BLaER1 treated with 17β-estradiol and CSF1 and Interleukin-3, amounts not matched to agents 10 nM and 100 nM (cell line): ENCODE measurements at regions not wholly inside any gene's neighbourhood (a gene's known extent, or its start where the extent isn't known, plus 50 kb on each side); places are given as distances from the start of the nearest gene placed in this dataset.
"Not testable (repeated sequence)": the region's sequence is repeated elsewhere in the genome, so short reads cannot be mapped to it uniquely, and the experiment has no call there.

Experiments
- H3K27ac ChIP-seq, 11 experiments: shearing (Covaris generic); formaldehyde crosslinking; 2 replicates each; pipeline ENCODE4 v1.8.1; 2022
- H3K27me3 ChIP-seq, 11 experiments: shearing (Covaris generic); formaldehyde crosslinking; 2 replicates each; pipeline ENCODE4 v1.8.1; 2022
- H3K36me3 ChIP-seq, 11 experiments: shearing (Covaris generic); formaldehyde crosslinking; 2 replicates each; pipeline ENCODE4 v1.8.1; 2022
- H3K4me1 ChIP-seq, 10 experiments: shearing (Covaris generic); formaldehyde crosslinking; 2 replicates each; pipeline ENCODE4 v1.8.1; 2022
- H3K4me2 ChIP-seq, 11 experiments: shearing (Covaris generic); formaldehyde crosslinking; 2 replicates each; pipeline ENCODE4 v1.8.1; 2022
- H3K4me3 ChIP-seq, 10 experiments: shearing (Covaris generic); formaldehyde crosslinking; 2 replicates each; pipeline ENCODE4 v1.8.1; 2022
- H3K9ac ChIP-seq, 11 experiments: shearing (Covaris generic); formaldehyde crosslinking; 2 replicates each; pipeline ENCODE4 v1.8.1; 2022
- H3K9me3 ChIP-seq, 11 experiments: shearing (Covaris generic); formaldehyde crosslinking; replicated peaks in 1 of 11; 2 replicates each; pipeline ENCODE4 v1.8.1; 2022
- H4K20me1 ChIP-seq, 11 experiments: shearing (Covaris generic); formaldehyde crosslinking; 2 replicates each; pipeline ENCODE4 v1.8.1; 2022
- Cebpa-rat ChIP-seq, 11 experiments: shearing (Covaris generic); IDR thresholded peaks; 2 replicates each; pipeline ENCODE4 v1.8.1; 2022

GRCh38 chr12:124083708-124084107, 110.7 kb downstream of the ZNF664 start:
- no peak overlapping the region; a peak in 1 of 22 replicates for H3K4me2 ChIP-seq
- H3K4me1 ChIP-seq, result peaks cover 0 to 20% (median 11%) of the 10 kb centered on the region in 10 experiments; a peak in 10 of 20 replicates
- H3K9me3 ChIP-seq, result no peaks in the 10 kb centered on the region; a peak in 1 of 22 replicates
- no peaks in the 10 kb centered on the region for H3K27me3 ChIP-seq
- H3K4me3 ChIP-seq, result no peak overlapping the region
- no peaks in the 10 kb centered on the region for H3K36me3 ChIP-seq
- no peak overlapping the region for H3K9ac ChIP-seq
- H3K27ac ChIP-seq, result no peak overlapping the region
- H4K20me1 ChIP-seq, result no peaks in the 10 kb centered on the region
- TF ChIP-seq Cebpa-rat (IDR thresholded peaks at IDR 0.05), result no peak

- Histone ChIP-seq H3K4me1 (peaks cover 0 to 20% (median 11%) of the 10 kb centered on the region in 10 experiments; a peak in 10 of 20 replicates), H3K4me2 (peak overlapping the region in 7 of 11 experiments; percentile 2 to 48 (median 26); a peak in 9 of 22 replicates), H3K9ac (no peak overlapping the region), H4K20me1 (no peaks in the 10 kb centered on the region), H3K36me3 (no peaks in the 10 kb centered on the region), H3K9me3 (no peaks in the 10 kb centered on the region; a peak in 1 of 22 replicates), H3K4me3 (no peak overlapping the region), H3K27me3 (no peaks in the 10 kb centered on the region), H3K27ac (no peak overlapping the region)
- no peak for TF ChIP-seq Cebpa-rat (IDR thresholded peaks at IDR 0.05)
Measured at GRCh38 chr12:124085419-124086296, 112.6 kb downstream of the ZNF664 start.

GRCh38 chr12:124086299-124086898, 113.4 kb downstream of the ZNF664 start:
- peaks cover 0 to 20% (median 11%) of the 10 kb centered on the region in 10 experiments; a peak in 10 of 20 replicates for H3K4me1 ChIP-seq
- H3K4me2 ChIP-seq, result no peak overlapping the region
- no peaks in the 10 kb centered on the region for H4K20me1 ChIP-seq
- H3K4me3 ChIP-seq, result no peak overlapping the region
- H3K27ac ChIP-seq, result no peak overlapping the region
- no peaks in the 10 kb centered on the region for H3K27me3 ChIP-seq
- no peak for TF ChIP-seq Cebpa-rat (IDR thresholded peaks at IDR 0.05)
- H3K9ac ChIP-seq, result no peak overlapping the region
- H3K9me3 ChIP-seq, result no peaks in the 10 kb centered on the region; a peak in 1 of 22 replicates
- H3K36me3 ChIP-seq, result no peaks in the 10 kb centered on the region

- peaks cover 0 to 6% (median 0%) of the 10 kb centered on the region in 11 experiments; a peak in 2 of 22 replicates for H3K9me3 ChIP-seq
Measured at GRCh38 chr12:124087266-124088051, 114.4 kb downstream of the ZNF664 start.

GRCh38 chr12:124088217-124088907, 115.3 kb downstream of the ZNF664 start:
- Histone ChIP-seq H3K9ac (no peak overlapping the region), H3K27me3 (no peaks in the 10 kb centered on the region), H3K4me1 (peaks cover 0 to 15% (median 11%) of the 10 kb centered on the region in 10 experiments; a peak in 10 of 20 replicates), H3K27ac (no peak overlapping the region), H3K4me3 (no peak overlapping the region), H4K20me1 (no peaks in the 10 kb centered on the region), H3K9me3 (peaks cover 0 to 6% (median 0%) of the 10 kb centered on the region in 11 experiments; a peak in 3 of 22 replicates), H3K36me3 (no peaks in the 10 kb centered on the region), H3K4me2 (no peak overlapping the region)
- no peak for TF ChIP-seq Cebpa-rat (IDR thresholded peaks at IDR 0.05)

More at GRCh38 chr12:124087266-124088051, 114.4 kb downstream of the ZNF664 start:
- Histone ChIP-seq H3K36me3 (no peaks in the 10 kb centered on the region), H3K4me1 (peaks cover 0 to 20% (median 11%) of the 10 kb centered on the region in 10 experiments; a peak in 10 of 20 replicates), H3K4me3 (no peak overlapping the region), H4K20me1 (no peaks in the 10 kb centered on the region), H3K27me3 (no peaks in the 10 kb centered on the region), H3K9ac (no peak overlapping the region), H3K4me2 (no peak overlapping the region), H3K27ac (no peak overlapping the region)
- TF ChIP-seq Cebpa-rat (IDR thresholded peaks at IDR 0.05), result no peak

- H3K27ac ChIP-seq, H3K9me3 ChIP-seq, H3K9ac ChIP-seq, H3K27me3 ChIP-seq, H4K20me1 ChIP-seq, H3K36me3 ChIP-seq, H3K4me2 ChIP-seq, H3K4me3 ChIP-seq: not testable (repeated sequence)
- H3K4me1 ChIP-seq, result peaks cover 0 to 11% (median 10%) of the 10 kb centered on the region in 10 experiments; a peak in 10 of 20 replicates
Measured at GRCh38 chr12:124089181-124089914, 116.3 kb downstream of the ZNF664 start.

- Histone ChIP-seq H3K27ac (no peak overlapping the region), H3K9me3 (peaks cover 0 to 8% (median 0%) of the 10 kb centered on the region in 11 experiments; a peak in 3 of 22 replicates), H3K36me3 (no peaks in the 10 kb centered on the region), H3K4me1 (no peaks in the 10 kb centered on the region), H3K4me3 (no peak overlapping the region), H4K20me1 (no peaks in the 10 kb centered on the region), H3K4me2 (no peak overlapping the region), H3K9ac (no peak overlapping the region), H3K27me3 (no peaks in the 10 kb centered on the region)
- no peak for TF ChIP-seq Cebpa-rat (IDR thresholded peaks at IDR 0.05)
Measured at GRCh38 chr12:124091835-124092234, 118.8 kb downstream of the ZNF664 start.

GRCh38 chr12:124092532-124092931, 119.5 kb downstream of the ZNF664 start:
- not testable (repeated sequence) for H3K27me3 ChIP-seq, H3K4me3 ChIP-seq, H4K20me1 ChIP-seq, H3K36me3 ChIP-seq, H3K9me3 ChIP-seq, H3K4me1 ChIP-seq, H3K9ac ChIP-seq, H3K4me2 ChIP-seq, H3K27ac ChIP-seq
